ENCODE measurements at regions not wholly inside any gene's neighbourhood (a gene's known extent, or its start where the extent isn't known, plus 50 kb on each side); places are given as distances from the start of the nearest gene placed in this dataset.

DNA sequence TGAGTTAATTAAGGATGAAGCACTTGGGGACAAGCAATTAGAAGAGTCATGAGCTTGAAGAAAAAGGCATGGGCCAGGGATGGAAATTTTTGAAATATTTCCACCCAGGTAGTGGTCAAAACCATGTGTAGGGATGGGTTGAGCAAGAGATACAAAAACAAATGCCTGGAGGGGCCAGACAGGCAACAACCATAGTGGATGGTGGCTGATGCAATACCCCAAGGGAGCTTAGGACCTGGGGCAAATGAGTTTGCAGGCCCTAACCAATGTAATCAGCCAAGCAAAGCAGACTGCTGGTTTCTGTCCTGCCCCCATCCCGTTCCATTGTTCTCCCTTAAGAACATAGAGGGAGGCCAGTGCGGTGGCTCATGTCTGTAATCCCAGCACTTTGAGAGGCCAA lies 119.1 kb upstream of the FGGY start:
- intact Hi-C loops (cut with DNase I) = no loop called here
- DNase-seq = no peak
- no peak overlapping the region for H3K27ac ChIP-seq

DNA sequence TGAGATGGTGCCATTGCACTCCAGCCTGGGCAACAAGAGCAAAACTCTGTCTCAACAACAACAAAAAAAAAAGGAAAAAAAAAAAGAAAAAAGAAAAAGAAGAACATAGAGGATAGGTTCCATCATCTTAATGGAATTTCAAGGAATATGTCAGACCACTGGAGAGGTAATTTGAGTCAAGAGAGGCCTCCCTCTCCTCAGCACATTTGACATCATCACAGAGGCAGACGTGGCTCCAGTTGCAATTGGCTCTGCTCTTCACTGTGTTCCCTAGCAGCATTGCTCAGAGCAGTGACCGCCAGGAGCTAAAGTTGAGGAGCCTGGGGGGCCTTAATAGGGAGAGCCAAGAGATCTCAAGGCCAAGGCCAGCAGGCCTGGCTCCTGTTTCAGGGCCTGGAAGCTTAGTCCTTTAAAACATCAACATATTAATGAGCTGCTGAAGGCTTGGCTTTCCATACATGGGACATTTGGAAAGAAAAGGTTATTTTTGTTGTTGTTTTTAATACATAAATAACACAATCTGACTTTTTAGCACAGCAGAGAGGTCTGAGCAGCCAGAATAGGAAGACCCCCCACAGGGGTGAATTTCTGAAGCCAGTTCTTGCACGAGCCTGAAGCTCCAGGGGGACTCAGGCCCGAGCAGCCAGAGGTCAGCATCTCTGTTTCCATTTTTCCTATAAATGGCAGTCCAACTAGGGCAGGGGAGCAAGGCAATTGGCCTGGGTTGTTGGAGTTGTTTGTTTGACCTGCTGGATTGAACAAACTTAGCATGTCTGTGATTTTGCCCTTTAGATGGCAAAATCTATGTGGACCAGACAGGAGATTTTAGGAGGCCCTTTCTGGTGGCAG lies 118.3 kb upstream of the FGGY start:
- Histone ChIP-seq H3K4me3 (no peak overlapping the region), H3K9me3 (no peaks in the 10 kb centered on the region), H3K27ac (no peak overlapping the region), H3K36me3 (no peaks in the 10 kb centered on the region), H3K4me1 (peaks cover 8% of the 10 kb centered on the region), H3K27me3 (no peaks in the 10 kb centered on the region)
- DNase-seq (no peak), ATAC-seq (no peak)
- intact Hi-C loops (cut with DNase I) = no loop called here
- TF ChIP-seq, protein P1, sequence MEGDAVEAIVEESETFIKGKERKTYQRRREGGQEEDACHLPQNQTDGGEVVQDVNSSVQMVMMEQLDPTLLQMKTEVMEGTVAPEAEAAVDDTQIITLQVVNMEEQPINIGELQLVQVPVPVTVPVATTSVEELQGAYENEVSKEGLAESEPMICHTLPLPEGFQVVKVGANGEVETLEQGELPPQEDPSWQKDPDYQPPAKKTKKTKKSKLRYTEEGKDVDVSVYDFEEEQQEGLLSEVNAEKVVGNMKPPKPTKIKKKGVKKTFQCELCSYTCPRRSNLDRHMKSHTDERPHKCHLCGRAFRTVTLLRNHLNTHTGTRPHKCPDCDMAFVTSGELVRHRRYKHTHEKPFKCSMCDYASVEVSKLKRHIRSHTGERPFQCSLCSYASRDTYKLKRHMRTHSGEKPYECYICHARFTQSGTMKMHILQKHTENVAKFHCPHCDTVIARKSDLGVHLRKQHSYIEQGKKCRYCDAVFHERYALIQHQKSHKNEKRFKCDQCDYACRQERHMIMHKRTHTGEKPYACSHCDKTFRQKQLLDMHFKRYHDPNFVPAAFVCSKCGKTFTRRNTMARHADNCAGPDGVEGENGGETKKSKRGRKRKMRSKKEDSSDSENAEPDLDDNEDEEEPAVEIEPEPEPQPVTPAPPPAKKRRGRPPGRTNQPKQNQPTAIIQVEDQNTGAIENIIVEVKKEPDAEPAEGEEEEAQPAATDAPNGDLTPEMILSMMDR (IDR thresholded peaks at IDR 0.05) = no peak

More for the DNA sequence above, 119.1 kb upstream of the FGGY start:
- Histone ChIP-seq H3K4me3 (no peak overlapping the region), H3K27me3 (no peaks in the 10 kb centered on the region), H3K9me3 (no peaks in the 10 kb centered on the region), H3K36me3 (no peaks in the 10 kb centered on the region), H3K4me1 (peaks cover 8% of the 10 kb centered on the region)
- TF ChIP-seq, protein P1 (IDR thresholded peaks at IDR 0.05) = no peak
- ATAC-seq = no peak

DNA sequence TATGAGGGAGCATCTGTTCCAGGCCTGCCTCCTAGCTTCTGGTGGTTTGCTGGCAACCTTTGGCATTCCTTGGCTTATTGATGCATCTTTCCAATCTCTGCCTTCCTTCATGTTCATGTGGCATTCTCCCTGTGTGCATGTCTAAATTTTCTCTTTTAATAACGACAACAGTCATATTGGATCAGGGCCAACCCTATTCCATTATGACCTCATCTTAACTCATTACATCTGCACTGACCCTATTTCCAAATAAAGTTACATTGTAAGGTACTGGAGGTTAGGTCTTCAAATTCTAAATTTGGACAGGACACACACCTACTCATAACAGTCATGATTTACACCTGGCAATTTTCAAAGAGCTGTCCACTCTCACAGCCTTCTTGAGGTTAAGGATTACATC lies 117.2 kb upstream of the FGGY start:
- Histone ChIP-seq H3K27ac (no peak overlapping the region), H3K9me3 (no peaks in the 10 kb centered on the region), H3K27me3 (no peaks in the 10 kb centered on the region), H3K4me3 (no peak overlapping the region), H3K36me3 (no peaks in the 10 kb centered on the region), H3K4me1 (peaks cover 8% of the 10 kb centered on the region)
- TF ChIP-seq, protein P1 (IDR thresholded peaks at IDR 0.05) = no peak
- intact Hi-C loops (cut with DNase I) = no loop called here
- ATAC-seq = no peak
- no peak for DNase-seq

DNA sequence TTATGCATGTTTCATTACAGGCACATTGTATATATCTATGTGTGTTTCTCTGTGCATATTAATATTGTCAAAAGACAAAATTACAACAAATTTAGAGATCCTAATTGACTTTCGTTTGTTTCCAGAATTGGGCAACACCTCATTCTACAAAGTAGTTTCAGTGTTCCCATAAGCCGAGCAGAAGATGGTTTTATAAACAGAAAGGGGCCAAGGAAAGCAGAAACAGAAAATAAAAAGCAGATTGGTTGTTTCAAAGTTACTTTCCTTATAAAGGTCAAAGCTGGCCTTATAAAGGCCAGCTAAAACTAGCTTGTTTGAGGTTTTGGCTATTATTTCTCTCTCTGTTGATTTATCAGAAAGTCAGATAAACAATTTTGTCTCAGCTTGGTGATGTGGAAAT lies 116.2 kb upstream of the FGGY start:
- intact Hi-C loops (cut with DNase I) = no loop called here
- peaks cover 8% of the 10 kb centered on the region for H3K4me1 ChIP-seq
- no peak overlapping the region for H3K4me3 ChIP-seq
- DNase-seq (no peak), ATAC-seq (no peak)
- no peaks in the 10 kb centered on the region for H3K36me3 ChIP-seq
- no peaks in the 10 kb centered on the region for H3K9me3 ChIP-seq
- H3K27me3 ChIP-seq = no peaks in the 10 kb centered on the region
- TF ChIP-seq, protein P1 (IDR thresholded peaks at IDR 0.05) = no peak
- no peak overlapping the region for H3K27ac ChIP-seq

DNA sequence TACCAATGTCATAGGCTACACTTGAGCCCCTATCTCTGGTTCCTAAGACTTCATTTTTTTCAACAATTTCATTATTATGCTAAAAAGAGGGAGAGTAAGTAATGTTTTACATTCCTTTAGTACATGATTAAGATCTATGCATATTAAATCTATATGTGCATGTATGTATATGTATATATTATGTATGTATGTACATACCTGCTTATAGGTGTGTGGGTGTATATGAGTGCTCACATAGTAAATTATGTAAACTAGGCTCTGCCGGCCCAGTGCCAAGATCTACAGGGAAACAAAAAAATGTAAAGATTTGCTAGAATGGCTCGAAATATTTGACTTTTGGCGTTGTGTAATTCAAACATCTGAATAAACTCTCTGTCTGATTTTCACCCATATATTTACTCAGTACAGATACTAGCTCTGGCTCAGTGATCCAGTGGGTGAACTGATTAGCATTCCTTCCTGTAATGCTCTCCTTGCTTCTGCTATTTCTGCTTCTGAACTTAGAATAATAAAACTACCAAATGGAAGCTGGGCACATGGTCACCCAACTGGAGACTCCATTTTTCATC lies 113.1 kb upstream of the FGGY start:
- TF ChIP-seq, protein P1 (IDR thresholded peaks at IDR 0.05) = no peak
- ATAC-seq = no peak
- Histone ChIP-seq H3K4me1 (peaks cover 8% of the 10 kb centered on the region), H3K36me3 (no peaks in the 10 kb centered on the region), H3K9me3 (no peaks in the 10 kb centered on the region), H3K27ac (no peak overlapping the region), H3K4me3 (no peak overlapping the region), H3K27me3 (no peaks in the 10 kb centered on the region)
- intact Hi-C loops (cut with DNase I) = no loop called here
- no peak for DNase-seq
